Mucosa of gallbladder (tissue), 1 donor: ENCODE measurements at regions not wholly inside any gene's neighbourhood (a gene's known extent, or its start where the extent isn't known, plus 50 kb on each side); places are given as distances from the start of the nearest gene placed in this dataset.
"Not testable (repeated sequence)": the region's sequence is repeated elsewhere in the genome, so short reads cannot be mapped to it uniquely, and the experiment has no call there.

ENCODE experiments used
- DNase-seq: peaks from one replicate; pipeline ENCODE4 v3.0.0-alpha.2; 2020; ENCODE audit warnings: low spot score
- donor health status: DM: no; HTN: no; CAD: no.

DNA sequence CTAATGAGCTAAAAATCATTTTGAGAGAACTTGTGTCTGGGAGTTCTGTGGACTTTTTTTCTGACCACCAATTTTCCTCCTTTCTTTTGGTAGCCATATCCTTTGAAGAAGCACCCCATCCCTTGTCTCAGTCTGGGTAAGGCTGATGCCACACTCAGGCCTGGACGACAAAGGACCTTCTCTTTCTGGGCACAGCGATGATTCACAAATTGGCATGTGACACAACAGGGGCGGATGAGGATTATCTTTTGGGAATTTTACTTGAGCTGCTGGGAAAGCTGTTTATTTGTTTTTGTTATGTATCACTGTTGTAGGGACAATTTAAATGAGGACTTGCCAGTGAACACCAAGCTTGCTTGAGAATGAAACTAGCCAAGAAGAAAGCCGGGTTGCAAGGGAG lies 233.4 kb upstream of the HAND2 start:
- no peak for DNase-seq

DNA sequence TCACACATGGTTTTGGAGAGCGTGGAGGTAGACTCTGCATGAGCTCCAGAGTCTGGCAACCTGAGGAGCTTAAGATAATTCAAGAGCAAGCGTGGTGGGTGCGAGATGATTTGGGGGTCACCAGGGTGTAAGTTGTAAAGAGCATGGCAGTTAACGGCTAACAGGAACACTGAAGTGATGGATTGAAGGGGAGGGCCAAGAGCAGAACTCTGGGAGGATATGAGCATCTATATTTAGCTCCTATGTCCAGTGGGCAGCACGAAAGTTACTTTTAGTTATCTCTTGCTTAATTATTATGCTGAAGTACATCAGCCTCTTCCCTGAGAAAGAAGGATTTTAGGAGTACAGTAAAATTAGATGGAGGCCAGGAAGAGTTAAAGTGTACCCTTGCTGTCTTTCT lies 231.9 kb upstream of the HAND2 start:
- no peak for DNase-seq

DNA sequence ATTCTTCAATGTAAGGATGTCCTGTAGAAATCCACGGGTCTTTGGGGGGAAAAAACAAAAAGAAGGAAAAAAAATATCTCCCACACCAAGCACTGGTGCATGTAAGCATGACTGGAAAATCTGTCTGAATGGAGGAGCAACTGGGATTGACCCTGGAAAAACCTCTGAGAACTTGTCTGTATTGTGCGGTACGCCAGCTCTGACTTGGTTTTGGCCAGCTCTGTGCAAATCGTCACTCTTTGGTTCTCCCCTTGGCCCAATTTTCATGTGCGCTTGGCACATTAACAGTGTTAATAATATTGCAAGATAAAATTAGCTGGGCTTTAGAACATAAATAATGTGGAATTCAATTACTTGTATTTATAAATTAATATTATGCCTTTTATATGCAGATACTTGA lies 231.2 kb upstream of the HAND2 start:
- DNase-seq = no peak

DNA sequence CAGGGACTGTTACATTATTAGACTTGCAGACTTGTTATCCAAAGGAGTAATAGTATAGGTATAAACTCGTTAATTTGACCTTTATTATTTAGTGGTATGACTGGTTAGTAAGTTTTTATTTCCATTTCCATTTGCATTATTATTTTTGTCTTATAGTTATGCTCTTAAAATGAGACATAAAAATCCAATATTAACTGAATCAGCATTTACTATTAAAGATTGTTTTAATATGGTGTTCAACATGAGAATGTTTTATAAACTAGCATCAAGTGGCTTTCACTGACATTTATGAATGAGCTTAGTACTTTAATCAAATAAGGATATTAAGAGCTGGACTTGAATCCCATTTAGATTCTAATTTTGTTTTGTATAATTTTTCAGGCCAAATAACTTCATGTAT lies 228.1 kb upstream of the HAND2 start:
- DNase-seq = no peak

DNA sequence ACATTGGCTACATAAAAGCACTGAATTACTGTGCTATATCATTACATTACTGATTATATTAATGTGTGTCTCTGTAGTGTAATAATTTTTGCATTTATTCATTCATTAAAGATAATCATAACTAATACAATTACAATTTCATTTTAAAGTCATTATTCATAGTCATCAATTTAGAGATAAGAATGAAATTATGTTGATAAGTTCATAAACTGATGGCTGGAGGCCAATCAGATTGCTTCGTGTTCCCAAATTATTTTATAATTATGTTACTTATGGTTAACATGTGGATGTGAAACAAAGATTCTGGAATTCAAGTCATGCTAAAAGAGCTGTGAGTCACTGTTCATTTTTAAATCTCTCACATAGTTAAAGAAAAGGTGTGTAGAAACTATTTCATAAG lies 223.4 kb upstream of the HAND2 start:
- no peak for DNase-seq

DNA sequence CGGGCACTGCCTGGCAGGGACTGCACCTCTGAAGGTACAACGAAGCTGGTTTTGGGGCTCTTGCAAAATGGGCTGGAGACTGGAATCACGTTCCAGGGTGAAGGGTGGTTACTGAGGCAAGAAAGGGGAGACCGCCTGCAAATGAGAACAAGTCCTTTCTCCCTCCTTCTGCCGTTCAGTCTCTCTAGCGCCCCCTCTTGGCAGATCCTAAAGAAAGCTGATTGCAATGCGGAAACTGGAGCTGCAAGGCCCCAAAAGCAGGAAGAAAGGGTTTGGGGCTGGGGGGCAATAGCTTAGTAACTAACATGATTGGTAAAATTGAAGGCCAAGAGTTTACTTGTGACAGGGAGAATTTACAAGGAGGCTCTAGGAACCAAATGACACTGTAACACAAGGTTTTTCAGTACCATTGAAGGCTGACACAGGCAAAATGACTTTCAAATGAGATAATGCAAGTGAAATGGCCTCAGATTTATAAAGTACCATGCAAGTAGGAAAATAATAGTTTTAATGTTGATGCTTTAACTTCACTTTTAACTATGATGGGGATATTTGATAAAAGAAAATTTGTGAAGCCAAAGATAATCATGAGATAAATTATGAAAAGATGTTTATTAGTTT lies 222.7 kb upstream of the HAND2 start:
- no peak for DNase-seq

DNA sequence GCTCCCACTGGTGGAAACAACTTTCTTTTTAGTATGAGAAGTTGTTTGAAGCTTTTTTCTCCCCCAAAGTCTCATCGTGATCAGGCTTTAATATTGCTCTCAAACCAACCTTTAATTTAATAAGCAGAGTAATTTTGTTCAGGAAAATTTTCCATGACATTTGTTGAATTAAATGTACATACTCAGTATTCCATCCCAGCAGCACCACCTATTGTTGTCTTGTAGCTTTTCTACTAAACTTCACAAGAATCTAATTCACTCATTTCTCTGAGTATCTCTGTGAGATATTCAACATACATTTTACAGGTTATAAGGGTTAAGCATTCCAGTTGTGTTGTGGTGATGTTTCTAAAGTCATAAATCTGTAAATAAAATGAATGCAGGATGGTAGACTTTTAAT lies 218.3 kb upstream of the HAND2 start:
- no peak for DNase-seq

DNA sequence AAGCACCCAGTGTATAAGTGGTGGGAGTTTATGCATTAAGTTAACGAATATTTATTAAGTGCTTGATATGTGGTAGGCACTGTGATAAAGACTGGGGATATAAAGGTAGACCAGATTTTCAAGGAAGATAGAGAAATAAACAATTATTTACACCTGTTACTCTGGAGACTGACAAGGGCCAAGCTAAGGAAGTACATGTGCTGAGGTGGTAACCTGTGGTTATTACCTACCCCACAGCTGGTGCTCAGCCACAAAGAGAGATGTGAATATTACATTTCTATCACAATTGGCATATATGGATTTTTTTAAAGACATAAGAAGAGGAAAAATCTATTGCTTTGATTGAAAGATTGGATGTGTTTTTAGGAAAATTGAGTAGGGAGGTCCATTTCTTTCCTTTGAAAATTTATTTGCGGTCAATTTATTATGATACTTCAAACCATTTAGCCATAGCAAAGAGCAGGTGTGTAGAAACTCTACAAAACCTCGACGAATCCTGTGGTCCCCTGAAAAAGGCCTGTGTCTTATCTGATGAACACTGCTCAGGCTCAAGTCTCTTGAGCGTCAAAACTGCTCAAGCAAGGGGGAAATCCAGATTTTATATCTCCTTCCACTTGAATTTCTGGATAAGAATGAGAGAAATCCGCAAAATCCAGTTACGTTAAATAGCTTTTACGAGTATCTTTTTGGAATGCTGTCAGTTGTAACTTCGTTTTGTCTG lies 217.7 kb upstream of the HAND2 start:
- DNase-seq = no peak

DNA sequence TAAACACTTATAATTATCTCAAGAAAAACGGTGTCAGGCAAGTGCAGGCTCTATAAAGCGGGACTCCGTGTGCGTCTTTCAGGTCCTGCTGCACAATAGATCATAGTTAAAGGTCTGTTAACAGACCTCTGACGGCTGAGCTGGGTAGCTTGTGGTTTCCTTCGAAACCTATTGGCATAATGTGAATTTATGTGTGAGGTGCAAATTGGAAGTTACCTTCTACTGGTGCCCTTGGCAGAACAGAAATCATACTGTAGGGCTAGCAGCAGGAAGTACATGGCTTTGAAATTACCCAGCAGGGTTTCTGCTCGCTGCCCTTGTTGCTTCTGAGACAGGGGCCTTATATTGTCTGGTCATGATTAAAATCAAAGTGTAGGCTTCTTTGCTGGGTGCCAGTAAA lies 216.4 kb upstream of the HAND2 start:
- DNase-seq = no peak

DNA sequence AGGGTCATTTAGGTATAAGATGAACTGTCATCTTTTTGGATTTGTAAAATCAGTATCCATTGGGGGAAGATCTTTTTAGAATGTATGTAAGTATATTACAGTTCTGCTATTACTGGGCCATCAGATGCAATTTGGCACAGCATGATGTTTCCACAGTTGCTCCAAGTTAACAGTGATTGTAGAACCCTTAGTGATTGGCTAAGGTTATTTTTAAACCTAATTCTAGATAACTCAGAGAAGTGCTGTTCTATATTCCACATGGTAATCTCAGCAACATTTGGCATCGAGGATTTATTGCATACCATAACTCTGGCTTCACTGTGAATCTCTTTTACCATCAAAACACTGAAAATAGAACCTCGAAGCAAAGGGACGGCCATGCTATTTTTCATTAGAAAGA lies 215.7 kb upstream of the HAND2 start:
- no peak for DNase-seq

DNA sequence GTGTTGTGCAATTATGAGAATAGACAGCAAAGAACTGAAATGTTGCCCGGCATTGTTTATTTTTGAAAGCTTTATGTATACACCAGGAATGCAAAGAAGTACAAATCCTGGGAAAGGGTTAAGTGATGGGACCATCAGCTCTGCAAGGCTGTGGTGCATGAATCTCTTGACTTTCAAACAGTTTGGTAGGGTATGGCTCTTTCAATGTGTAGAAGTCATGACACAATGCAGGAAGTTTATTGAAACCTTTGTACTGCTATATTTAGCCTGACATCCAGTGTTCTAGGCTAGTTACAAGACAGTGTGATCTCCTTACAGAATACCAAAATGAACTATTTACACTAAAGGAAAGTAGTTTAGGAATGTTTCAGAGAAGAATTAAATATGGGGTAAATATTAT lies 206.8 kb upstream of the HAND2 start:
- DNase-seq = no peak

DNA sequence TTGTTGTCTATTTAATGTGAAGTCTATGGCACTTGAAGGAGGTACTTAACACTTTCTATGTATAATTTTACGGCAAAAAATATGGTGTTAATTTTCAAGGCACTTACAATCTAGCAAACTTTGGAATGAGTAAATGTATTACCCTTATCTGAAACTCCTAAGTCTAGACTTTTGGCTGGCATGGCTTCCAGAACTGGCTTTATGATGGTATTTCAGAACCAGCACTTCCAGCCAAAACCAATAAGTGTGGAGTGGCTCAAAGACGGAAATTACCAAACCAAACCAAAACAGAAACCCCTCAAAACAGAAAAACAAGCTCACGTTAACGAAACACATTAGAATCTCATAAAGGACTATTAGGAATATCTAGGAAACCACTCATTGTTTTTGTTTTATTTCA lies 205.6 kb upstream of the HAND2 start:
- no peak for DNase-seq

DNA sequence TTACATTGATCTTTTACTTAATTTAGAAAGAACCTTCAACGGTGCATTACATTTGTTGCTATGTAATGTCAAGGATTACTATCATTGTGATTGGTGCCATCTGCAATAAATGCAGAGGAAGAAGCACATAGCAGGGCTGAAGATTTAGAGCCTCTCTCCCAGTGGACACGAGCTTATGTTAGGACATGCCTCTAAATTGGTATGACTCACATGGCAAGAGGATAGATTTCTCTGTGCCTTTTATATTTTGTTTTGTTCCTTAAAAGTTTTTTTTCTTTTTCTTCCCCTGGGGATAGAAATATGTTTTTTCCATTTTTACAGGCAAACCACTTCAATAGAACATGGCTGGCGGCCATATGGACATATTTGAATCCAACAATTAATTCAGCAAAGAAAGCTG lies 205.0 kb upstream of the HAND2 start:
- DNase-seq = no peak

DNA sequence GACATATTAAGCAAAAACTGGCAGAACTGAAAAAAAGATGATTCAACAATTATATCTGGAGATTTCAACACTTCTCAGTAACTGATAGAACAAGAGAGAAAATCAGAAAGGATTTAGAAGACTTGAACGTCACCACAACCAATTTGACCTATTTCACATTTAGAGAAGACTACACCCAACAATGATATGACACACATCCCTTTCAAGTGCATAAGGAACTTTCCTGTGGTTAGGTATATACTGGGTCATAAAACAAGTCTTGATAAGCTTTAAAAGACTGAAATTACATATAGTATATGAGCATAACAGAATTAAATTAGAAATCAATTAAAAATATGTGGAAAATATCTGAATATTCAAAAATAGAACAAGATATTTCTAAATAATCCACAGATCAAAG lies 201.2 kb upstream of the HAND2 start:
- no peak for DNase-seq

DNA sequence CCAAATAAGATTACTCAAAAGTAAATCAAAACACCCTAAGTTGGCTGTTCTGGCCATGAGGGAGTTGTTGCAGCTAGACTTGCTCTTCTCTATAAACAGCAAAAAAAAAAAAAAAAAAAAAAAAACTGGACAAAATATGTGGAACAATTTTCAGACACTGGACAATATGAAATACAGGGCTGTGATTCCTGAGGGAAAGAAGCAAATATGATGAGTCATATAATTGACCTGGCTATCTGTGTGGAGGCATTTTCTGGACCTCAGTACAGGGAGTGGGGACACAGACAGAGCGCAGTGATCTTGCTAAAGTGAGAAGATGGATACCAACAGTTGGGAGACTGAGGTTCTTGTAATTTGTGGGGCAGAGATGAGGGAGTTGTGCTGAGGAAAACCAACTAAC lies 192.0 kb upstream of the HAND2 start:
- no peak for DNase-seq

DNA sequence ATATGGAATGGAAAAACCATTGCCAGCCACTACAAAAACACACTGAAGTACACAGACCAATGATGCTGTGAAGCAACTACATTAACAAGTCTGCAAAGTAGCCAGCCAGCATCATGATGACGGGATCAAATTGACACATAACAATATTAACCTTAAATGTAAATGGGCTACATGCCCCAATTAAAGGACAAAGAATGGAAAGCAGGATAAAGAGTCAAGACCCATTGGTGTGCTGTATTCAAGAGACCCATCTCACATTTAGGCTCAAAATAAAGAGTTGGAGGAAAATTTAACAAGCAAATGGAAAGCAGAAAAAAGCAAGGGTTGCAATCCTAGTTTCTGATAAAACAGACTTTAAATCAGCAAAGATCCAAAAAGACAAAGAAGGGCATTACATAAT lies 188.5 kb upstream of the HAND2 start:
- not testable (repeated sequence) for DNase-seq

DNA sequence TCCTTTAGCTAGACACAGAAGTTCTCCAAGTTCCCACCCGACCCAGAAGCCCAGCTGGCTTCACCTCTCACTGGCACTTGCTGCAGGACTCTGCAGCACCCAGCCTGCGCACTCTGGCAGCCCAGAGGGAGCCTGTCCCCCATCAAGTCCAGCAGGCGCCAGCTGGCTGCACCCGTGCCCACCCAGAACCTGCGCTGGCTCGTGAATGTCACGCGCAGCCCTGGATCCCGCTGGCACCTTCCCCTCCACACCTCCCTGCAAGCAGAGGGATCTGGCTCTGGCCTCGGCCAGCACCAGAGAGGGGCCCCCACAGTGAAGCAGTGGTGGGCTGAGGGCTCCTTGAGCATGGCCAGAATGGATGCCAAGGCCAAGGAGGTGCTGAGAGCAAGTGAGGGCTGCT lies 187.6 kb upstream of the HAND2 start:
- DNase-seq = no peak

DNA sequence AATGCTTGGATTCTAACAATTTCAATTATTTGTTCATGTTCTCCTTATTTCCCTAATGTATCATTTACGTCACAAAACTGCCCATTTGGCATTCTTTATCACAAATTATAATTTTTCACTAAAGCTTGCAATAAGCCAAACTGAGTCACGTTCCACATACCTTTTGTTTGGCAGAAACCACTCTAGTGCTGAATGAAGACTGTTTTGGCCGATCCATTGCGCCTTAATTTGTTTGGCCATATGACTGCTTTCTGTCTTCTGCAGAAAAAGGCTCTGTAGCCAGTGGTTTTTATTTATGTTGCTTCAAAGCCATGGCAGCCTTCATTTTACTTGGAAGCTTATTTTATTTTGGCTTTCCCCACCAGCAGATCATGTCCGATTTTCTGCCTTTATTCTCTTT lies 184.4 kb upstream of the HAND2 start:
- no peak for DNase-seq

DNA sequence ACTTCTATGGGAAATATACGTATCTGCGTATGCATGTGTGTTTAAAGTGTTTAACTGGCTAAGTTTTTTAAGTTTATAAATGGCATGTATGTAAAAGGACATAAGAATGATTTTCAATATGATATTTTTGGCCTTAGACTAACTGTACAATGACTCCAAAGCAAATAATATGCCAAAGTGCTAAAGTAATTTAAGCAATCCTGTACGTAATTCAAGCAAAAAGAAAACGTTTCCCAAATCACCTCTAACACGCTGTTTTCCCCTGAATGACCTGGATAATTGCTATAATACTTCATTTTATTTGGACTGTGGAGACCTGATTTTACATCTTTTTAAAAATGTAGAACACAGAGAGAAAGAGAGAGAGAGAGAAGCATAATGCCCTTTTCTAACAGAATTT lies 183.0 kb upstream of the HAND2 start:
- no peak for DNase-seq

DNA sequence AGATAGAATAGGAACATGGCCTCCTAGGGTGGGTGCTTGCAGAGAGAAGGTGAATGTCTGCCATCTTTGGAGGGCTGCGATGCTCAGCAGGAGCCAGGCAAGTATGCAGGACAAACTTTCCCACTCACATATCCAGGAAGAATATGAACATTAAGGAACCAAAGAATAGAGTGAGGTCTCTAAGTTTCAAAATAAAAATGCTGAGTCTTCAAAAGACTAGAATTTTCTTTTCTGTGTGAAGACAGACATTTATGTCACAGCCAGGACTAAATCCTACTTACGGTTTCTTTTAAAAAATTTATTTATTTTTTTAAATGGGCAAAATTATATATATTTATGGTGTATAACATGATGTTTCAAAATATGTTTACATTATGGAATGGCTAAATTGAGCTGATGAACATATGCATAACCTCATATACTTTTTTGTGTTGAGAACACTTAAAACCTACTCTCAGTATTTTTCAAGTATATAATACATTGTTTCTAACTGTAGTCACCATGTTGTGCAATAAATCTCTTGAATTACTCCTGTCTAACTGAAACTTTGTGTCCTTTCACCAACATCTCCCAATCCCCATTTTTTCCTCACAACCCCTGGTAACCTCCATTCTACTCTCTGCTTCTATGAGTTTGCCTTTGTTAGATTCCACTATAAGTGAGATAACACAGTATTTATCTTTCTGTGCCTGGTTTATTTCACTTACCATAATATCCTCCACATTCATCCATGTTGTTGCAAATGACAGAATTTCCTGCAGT lies 177.8 kb upstream of the HAND2 start:
- no peak for DNase-seq

DNA sequence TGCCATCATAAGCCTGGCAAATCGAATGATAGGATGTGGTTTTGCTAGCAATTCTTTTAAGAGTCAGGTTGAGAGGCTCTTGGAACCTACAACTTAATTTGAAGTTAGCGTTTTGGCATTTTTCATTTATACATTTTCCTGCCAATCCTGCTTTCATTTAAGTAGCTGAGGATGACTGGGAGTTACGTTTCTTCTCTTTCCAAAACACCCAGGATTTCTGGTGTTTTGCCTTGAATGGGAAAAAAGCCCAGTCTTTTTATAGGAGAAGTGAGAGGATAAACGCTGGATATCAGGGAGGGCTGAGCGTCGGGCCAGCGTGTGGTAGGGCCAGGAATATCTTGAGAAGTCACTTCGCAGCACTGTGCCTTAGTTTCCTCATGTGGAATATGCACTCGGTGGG lies 174.2 kb upstream of the HAND2 start:
- DNase-seq = no peak

DNA sequence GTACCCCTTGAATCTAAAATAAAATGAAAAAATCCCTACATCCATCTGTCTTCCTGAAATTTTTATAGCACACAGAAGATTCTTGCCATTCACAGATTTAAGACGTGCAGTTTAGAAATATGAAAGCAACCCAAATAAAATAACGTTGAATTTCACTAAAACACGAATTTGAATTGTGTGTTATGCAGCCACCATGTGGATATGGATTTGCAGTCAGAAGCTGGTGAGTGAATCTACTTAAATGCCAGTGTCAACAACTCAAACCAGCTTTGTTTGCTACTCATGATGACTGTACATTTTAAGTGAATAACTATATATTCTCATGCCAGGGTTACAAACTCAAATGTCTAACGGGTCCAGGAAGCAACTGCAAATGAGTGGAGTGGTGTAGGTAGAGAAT lies 173.0 kb upstream of the HAND2 start:
- no peak for DNase-seq

DNA sequence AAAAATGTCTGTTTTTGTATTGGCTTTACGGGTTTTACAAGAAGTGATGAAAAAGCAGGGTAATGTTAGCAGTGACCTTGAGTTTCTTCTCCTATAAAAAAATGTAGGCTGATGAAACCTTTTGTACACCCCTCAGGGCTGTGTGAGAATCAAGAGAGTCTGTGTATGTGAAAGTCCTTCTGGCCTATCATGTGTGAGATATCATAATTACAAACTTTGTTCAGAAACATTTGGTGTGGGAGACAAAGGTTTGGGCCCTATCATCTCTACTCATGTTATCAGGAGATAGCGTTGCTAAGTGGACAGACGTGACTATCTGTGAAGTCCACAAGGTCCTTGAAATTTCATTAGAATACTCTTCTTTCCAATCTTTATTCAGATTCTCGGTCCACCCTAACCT lies 170.6 kb upstream of the HAND2 start:
- no peak for DNase-seq
